K562 (cell line): ENCODE measurements at regions not wholly inside any gene's neighbourhood (a gene's known extent, or its start where the extent isn't known, plus 50 kb on each side); places are given as distances from the start of the nearest gene placed in this dataset.

ENCODE experiments used
- ATAC-seq: fragments of 200-7000 bp; cut with Tn5 transposase; 3 replicates; pipeline ENCODE4 v1.9.1; 2020; ENCODE audit warnings: moderate library complexity
- BruUV-seq: library from RNA; stranded (reverse); fragments of 400-500 nt; replicated peaks from 2 replicates; lab custom pipeline; 2021; lab: Mats Ljungman, UMichigan
- CTCF ChIA-PET: fragments of 300-600 bp; formaldehyde crosslinking; extraction: SDS; loops from one replicate; lab custom pipeline; 2021; ENCODE audit warnings: low intra/inter-chr PET ratio; lab: Yijun Ruan, JAX
- POLR2A ChIA-PET: fragments of 300-600, 350-650 bp; sonication (Branson Sonifier 250); formaldehyde crosslinking; extraction: SDS; loops from one replicate; lab custom pipeline; 2021; ENCODE audit warnings: antibody characterized with exemption, inconsistent platforms; lab: Yijun Ruan, JAX
- DNase-seq, 4 experiments: peaks; one replicate each; pipeline versions ENCODE4 v3.0.0 to v3.0.0-alpha.2; 2011 to 2018; ENCODE audit warnings: low spot score in 3 of 4, mixed read lengths in 3 of 4; ENCODE audit errors: extremely low read depth in 1 of 4
- FAIRE-seq: peaks from 2 replicates; lab custom pipeline; 2011; peaks lifted over from hg19 to GRCh38; lab: Jason Lieb, UNC
- H2AFZ ChIP-seq: 2 replicates; pipeline ENCODE4 v1.6.0; 2011; ENCODE audit warnings: low read depth, low read length, control low read depth, inconsistent platforms
- H3K27ac ChIP-seq: fragments of 200-600 bp; 3 replicates; pipeline ENCODE4 v1.8.0; 2011; ENCODE audit warnings: low read depth, mild to moderate bottlenecking, control low read depth, inconsistent platforms, low read length, moderate library complexity, mixed read lengths; ENCODE audit errors: extremely low read depth
- H3K27me3 ChIP-seq, 2 experiments: fragments of 300-600 bp in 1 of 2; 2 replicates in 1 of 2; 3 replicates in 1 of 2; pipeline versions ENCODE4 v1.6.0 to v1.8.0; 2011; ENCODE audit warnings: inconsistent platforms in 2 of 2, low read length in 2 of 2, mild to moderate bottlenecking in 1 of 2, mixed read lengths in 1 of 2, moderate library complexity in 1 of 2; ENCODE audit not compliant: control insufficient read depth in 2 of 2, insufficient read depth in 2 of 2
- H3K36me3 ChIP-seq: fragments of 300-600 bp; 3 replicates; pipeline ENCODE4 v1.8.0; 2011; ENCODE audit warnings: mild to moderate bottlenecking, low read length, inconsistent platforms; ENCODE audit not compliant: control insufficient read depth, insufficient read depth
- H3K4me1 ChIP-seq, 2 experiments: fragments of 200-600 bp in 1 of 2; replicated peaks in 1 of 2; 2 replicates in 1 of 2; 3 replicates in 1 of 2; pipeline versions ENCODE4 v1.5.1 to v1.8.0; 2011; ENCODE audit warnings: inconsistent platforms in 2 of 2, low read length in 2 of 2, mild to moderate bottlenecking in 1 of 2, mixed read lengths in 1 of 2, moderate library complexity in 1 of 2; ENCODE audit not compliant: control insufficient read depth in 2 of 2, insufficient read depth in 2 of 2
- H3K4me2 ChIP-seq: 2 replicates; pipeline ENCODE4 v1.6.1; 2011; ENCODE audit warnings: low read length, control low read depth, inconsistent platforms, mixed read lengths; ENCODE audit not compliant: insufficient read depth
- H3K4me3 ChIP-seq: fragments of 200-600 bp; sonication (generic), shearing (Covaris generic); 2 replicates; pipeline ENCODE4 v1.5.1; 2016; ENCODE audit warnings: control low read depth, inconsistent platforms
- H3K79me2 ChIP-seq: fragments of 200-600 bp; 3 replicates; pipeline ENCODE4 v1.8.0; 2011; ENCODE audit warnings: low read length, inconsistent platforms; ENCODE audit not compliant: control insufficient read depth, insufficient read depth
- H3K9ac ChIP-seq, 2 experiments: 2 replicates each; pipeline versions ENCODE4 v1.6.0 to v1.6.1; 2011; ENCODE audit warnings: low read depth in 2 of 2, low read length in 2 of 2, control low read depth in 1 of 2, inconsistent platforms in 1 of 2, mild to moderate bottlenecking in 1 of 2, mixed read lengths in 1 of 2; ENCODE audit not compliant: insufficient read depth in 1 of 2
- H3K9me1 ChIP-seq: one replicate; pipeline ENCODE4 v1.6.0; 2011; ENCODE audit warnings: inconsistent platforms, mild to moderate bottlenecking, low read length, moderate library complexity; ENCODE audit not compliant: control insufficient read depth, insufficient read depth
- H3K9me3 ChIP-seq: replicated peaks from 2 replicates; pipeline ENCODE4 v1.5.1; 2011; ENCODE audit warnings: low read depth, low read length, inconsistent platforms; ENCODE audit not compliant: control insufficient read depth, insufficient read depth
- H4K20me1 ChIP-seq: replicated peaks from 2 replicates; pipeline ENCODE4 v1.6.1; 2011; ENCODE audit warnings: low read length, inconsistent platforms, mixed read lengths; ENCODE audit not compliant: control insufficient read depth, insufficient read depth
- RBFOX2 ChIP-seq: fragments of 200-400 bp; formaldehyde crosslinking; IDR thresholded peaks from 2 replicates; pipeline ENCODE4 v1.6.1; 2017; ENCODE audit warnings: low read depth, mild to moderate bottlenecking, low read length, moderate library complexity
- U2AF1 ChIP-seq: fragments of 200-400 bp; formaldehyde crosslinking; optimal IDR thresholded peaks from 2 replicates; pipeline ENCODE3; 2017; ENCODE audit warnings: mild to moderate bottlenecking, low read depth, low read length, moderate library complexity
- ZBTB1 ChIP-seq: sonication (generic); formaldehyde crosslinking; IDR thresholded peaks from 2 replicates; pipeline ENCODE4 v1.8.1; 2023; ENCODE audit warnings: missing genetic modification reagents, low read depth, mild to moderate bottlenecking, borderline replicate concordance
- ZNF140 ChIP-seq: fragments of 250-450 bp; sonication (Bioruptor Pico); IDR thresholded peaks from 2 replicates; pipeline ENCODE4 v1.8.0; 2021; ENCODE audit warnings: moderate library complexity, mild to moderate bottlenecking, inconsistent platforms
- ZNF695 ChIP-seq: fragments of 450-650 bp; formaldehyde crosslinking; IDR thresholded peaks from 2 replicates; pipeline ENCODE4 v1.4.0; 2020; ENCODE audit warnings: mild to moderate bottlenecking, moderate library complexity
- WGBS: fragments of 100-300 bp; shearing (Covaris generic); methylation state at CpG from one replicate; pipeline ENCODE4 v1.1.6; 2016; ENCODE audit warnings: low coverage, mixed read lengths; ENCODE audit not compliant: insufficient coverage; ENCODE audit errors: missing lambda C conversion rate; 5-methylcytosine and 5-hydroxymethylcytosine counted together
- in situ Hi-C: fragments of 300-500 bp; cut with MboI; formaldehyde crosslinking; loops from 4 replicates; pipeline ENCODE4 v1.15.0; 2018; ENCODE audit warnings: inconsistent platforms, mixed read lengths
- intact Hi-C: fragments of 100-400 bp; cut with micrococcal nuclease; formaldehyde crosslinking; loops from 2 replicates; pipeline ENCODE4 v1.14.2; 2022

- H3K4me3 ChIP-seq, result no peak overlapping the region
- in situ Hi-C loops, result no loop called here
- H3K9ac ChIP-seq, result no peak overlapping the region
- ChIA-PET CTCF (no interaction called here), POLR2A (no interaction called here)
- H3K9me3 ChIP-seq, result no peaks in the 10 kb centered on the region
- H4K20me1 ChIP-seq, result no peaks in the 10 kb centered on the region
- FAIRE-seq, result no peak
- H3K9me1 ChIP-seq, result no peaks in the 10 kb centered on the region
- H2AFZ ChIP-seq, result no peak overlapping the region
- no peak overlapping the region for H3K27ac ChIP-seq
- TF ChIP-seq ZNF140 (CRISPR knock-in tag), result no peak
- no peak for TF ChIP-seq U2AF1
- no peak for TF ChIP-seq RBFOX2
- no peak for TF ChIP-seq ZNF695 (CRISPR knock-in tag)
- no peak for TF ChIP-seq ZBTB1 (CRISPR knock-in tag)
- H3K79me2 ChIP-seq, result no peaks in the 10 kb centered on the region
- H3K27me3 ChIP-seq, result no peaks in the 10 kb centered on the region
- no peak overlapping the region for H3K4me2 ChIP-seq
- intact Hi-C loops, result no loop called here
- H3K36me3 ChIP-seq, result no peaks in the 10 kb centered on the region
- WGBS, result 59% methylated on average over 12 of the region's 12 CpGs
- ATAC-seq, result no peak
- peaks cover 3 to 4% of the 10 kb centered on the region in 2 experiments; a peak in 3 of 5 replicates for H3K4me1 ChIP-seq
- BruUV-seq, result no TSS peak
- DNase-seq, result no peak
Observed at GRCh38 chr3:193890016-193890897, 245.7 kb upstream of the HES1 start.
